ENCODE measurements at regions not wholly inside any gene's neighbourhood (a gene's known extent, or its start where the extent isn't known, plus 50 kb on each side); places are given as distances from the start of the nearest gene placed in this dataset.

DNA sequence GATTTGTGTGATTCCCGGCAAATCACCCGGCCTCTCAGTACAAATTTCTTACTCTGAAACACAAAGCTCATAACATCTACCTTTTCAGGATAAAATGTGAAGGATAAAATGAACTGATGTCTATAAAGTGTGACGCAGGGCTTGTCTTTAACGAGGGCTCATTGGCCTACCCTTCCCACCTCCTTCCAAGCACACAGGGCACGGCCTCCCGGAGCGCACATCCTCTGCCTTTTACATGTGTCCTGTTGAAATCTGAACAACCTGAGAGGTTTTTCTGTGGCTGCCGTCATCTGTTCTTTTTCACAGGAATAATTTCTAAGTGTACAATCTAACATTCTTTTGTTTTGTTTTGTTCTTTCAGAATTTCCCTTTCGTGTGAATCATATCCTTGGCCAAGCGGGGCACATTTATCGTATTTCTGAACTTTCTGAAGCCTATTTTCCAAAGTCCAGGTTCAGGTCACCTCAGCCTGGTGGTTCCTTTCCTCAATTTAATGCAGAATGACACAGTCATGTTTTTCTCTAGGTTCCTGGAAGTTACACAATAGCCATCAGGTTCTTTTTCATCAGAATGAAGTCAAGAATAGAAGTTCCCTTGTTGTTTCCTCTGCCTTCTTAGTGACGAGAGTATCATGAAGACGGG, 53.1 kb upstream of the SPRY1 start:
- Histone ChIP-seq H3K9me3 (replicated peaks; ENCODE audit: control insufficient read depth, low read depth, low read length) (no peaks in the 10 kb centered on the region), H3K4me1 (ENCODE audit: control insufficient read depth, insufficient read depth, low read length) (peaks cover 12% of the 10 kb centered on the region), H3K4me3 (ENCODE audit: low read length) (no peak overlapping the region), H3K36me3 (ENCODE audit: control insufficient read depth, insufficient read depth, low read length) (no peaks in the 10 kb centered on the region), H3K27me3 (ENCODE audit: control insufficient read depth, insufficient read depth, low read length) (no peaks in the 10 kb centered on the region), H3K27ac (ENCODE audit: low read length) (peak overlapping the region; percentile 5)
- DNase-seq = no peak
- 83% methylated on average over 7 of the region's 13 CpGs for WGBS (ENCODE audit: insufficient coverage)

DNA sequence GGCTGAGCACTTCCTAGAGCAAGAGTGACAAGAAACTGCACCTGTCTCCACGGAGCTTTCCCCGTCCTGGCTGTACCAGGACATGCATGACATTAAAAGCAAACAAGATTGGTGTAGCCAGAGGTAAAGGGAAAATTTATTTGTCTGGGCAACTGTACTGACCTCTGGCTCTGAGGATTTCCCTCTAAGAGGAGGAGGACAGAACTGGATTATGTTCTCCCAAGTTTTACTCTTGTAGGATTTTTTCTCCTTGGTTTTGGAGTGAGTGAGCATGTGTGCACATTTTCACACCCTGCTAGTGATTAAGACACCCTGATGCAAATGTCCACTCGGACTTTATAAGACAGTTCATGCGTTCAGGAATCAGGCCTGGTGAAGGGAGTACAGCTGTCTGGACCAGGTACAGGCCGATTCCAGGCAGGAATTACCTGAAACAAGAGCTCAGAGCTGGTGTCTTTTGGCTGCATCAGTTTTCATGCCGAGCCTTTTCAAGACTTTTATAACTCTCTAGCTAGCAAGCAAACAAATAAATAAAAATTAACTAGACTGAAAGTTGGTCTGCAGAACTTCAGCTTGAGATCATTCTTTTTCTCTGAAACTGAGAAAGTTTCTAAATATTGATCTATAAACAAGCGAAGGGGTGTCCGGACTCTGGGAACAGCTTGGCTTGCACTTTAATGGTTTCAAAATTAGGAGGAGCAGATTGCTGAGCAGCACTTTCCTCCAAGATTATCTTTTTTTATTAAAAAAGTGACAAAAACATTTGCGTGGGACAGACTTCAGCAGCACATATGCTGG, 51.3 kb upstream of the SPRY1 start:
- Histone ChIP-seq H3K4me1 (ENCODE audit: control insufficient read depth, insufficient read depth, low read length) (peaks cover 12% of the 10 kb centered on the region), H3K9me3 (replicated peaks; ENCODE audit: control insufficient read depth, low read depth, low read length) (no peaks in the 10 kb centered on the region), H3K27ac (ENCODE audit: low read length) (peak overlapping the region; percentile 53), H3K4me3 (ENCODE audit: low read length) (no peak overlapping the region), H3K27me3 (ENCODE audit: control insufficient read depth, insufficient read depth, low read length) (no peaks in the 10 kb centered on the region), H3K36me3 (ENCODE audit: control insufficient read depth, insufficient read depth, low read length) (no peaks in the 10 kb centered on the region)
- 23% methylated on average over 3 of the region's 9 CpGs for WGBS (ENCODE audit: insufficient coverage)
- no peak for DNase-seq

DNA sequence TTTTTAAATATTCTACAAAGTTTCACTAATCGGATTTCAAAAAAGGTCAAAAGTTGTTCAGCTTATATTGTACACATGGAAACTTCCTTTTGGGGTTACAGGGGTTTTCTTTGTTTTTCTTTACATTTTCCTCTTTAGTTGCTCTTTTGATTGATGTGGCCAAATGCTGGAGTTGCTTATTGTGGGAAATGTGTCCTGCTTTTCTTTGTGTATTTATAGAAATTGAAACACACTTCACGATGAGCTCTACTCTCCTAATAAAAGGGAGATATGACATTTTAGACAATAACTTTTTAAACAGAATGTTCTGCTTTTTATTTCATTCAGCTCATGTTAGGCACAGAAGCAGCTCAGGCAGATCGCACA, 50.7 kb upstream of the SPRY1 start:
- H3K4me3 ChIP-seq (ENCODE audit: low read length) = no peak overlapping the region

DNA sequence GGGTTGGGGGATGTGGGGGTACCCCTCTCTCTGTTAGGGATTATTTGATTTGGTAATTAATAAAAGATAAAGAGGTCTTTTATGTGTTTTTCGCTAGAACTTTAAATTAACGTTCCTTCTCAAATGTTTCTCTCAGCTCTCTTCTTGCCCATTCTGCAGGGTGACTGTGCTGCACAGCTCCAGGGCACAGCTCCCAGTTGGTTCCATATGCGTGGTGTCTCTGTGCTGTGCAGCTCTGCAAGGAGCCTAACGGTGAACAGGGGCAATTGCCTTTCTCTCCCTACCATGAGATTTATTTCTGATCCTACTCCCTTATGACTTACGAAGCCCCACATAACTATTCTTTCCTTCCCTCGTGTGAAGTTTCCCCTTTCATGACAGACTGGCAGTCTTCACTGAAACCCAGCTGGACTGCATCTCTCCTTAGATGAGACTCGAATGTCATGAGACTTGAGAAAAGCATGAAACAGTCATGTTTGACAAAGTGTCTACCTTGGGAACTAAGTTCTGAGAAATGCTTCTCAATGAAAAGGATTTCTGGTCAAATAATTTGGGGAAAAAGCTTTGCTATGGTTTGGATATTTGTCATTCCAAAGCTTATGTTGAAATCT, 50.2 kb upstream of the SPRY1 start:
- Histone ChIP-seq H3K27me3 (ENCODE audit: control insufficient read depth, insufficient read depth, low read length) (no peaks in the 10 kb centered on the region), H3K9me3 (replicated peaks; ENCODE audit: control insufficient read depth, low read depth, low read length) (no peaks in the 10 kb centered on the region), H3K4me3 (ENCODE audit: low read length) (no peak overlapping the region), H3K4me1 (ENCODE audit: control insufficient read depth, insufficient read depth, low read length) (peaks cover 12% of the 10 kb centered on the region), H3K36me3 (ENCODE audit: control insufficient read depth, insufficient read depth, low read length) (no peaks in the 10 kb centered on the region), H3K27ac (ENCODE audit: low read length) (peak overlapping the region; percentile 53)
- 35% methylated on average over 3 of the region's 7 CpGs for WGBS (ENCODE audit: insufficient coverage)
- DNase-seq = no peak

More for the DNA sequence above, 50.7 kb upstream of the SPRY1 start:
- Histone ChIP-seq H3K36me3 (ENCODE audit: control insufficient read depth, insufficient read depth, low read length) (no peaks in the 10 kb centered on the region), H3K9me3 (replicated peaks; ENCODE audit: control insufficient read depth, low read depth, low read length) (no peaks in the 10 kb centered on the region), H3K4me1 (ENCODE audit: control insufficient read depth, insufficient read depth, low read length) (peaks cover 12% of the 10 kb centered on the region), H3K27me3 (ENCODE audit: control insufficient read depth, insufficient read depth, low read length) (no peaks in the 10 kb centered on the region), H3K27ac (ENCODE audit: low read length) (peak overlapping the region; percentile 53)
- peak; percentile 43 for DNase-seq
- WGBS (ENCODE audit: insufficient coverage) = 33% methylated on average over 1 of the region's 3 CpGs
